Stimulated activated CD4-positive, alpha-beta T cell treated with anti-CD3 and anti-CD28 coated beads, Interleukin-2, amount 100 ng/mL, for 24 hours (primary cell): ENCODE measurements at regions not wholly inside any gene's neighbourhood (a gene's known extent, or its start where the extent isn't known, plus 50 kb on each side); places are given as distances from the start of the nearest gene placed in this dataset.
"Not testable (repeated sequence)": the region's sequence is repeated elsewhere in the genome, so short reads cannot be mapped to it uniquely, and the experiment has no call there.

Experiments used
- DNase-seq, 2 donors: peaks; one replicate each; pipeline ENCODE4 v3.0.0-alpha.2; 2020

- no peak for DNase-seq
These were observed 174.8 kb upstream of the ANK3 start for GRCh38 chr10:60564475-60564874.

- no peak for DNase-seq
These were observed 170.8 kb upstream of the ANK3 start for GRCh38 chr10:60560451-60560850.

GRCh38 chr10:60555700-60556099 is 166.0 kb upstream of the ANK3 start:
- no peak for DNase-seq

GRCh38 chr10:60549686-60550085 is 160.0 kb upstream of the ANK3 start:
- DNase-seq = no peak

GRCh38 chr10:60542657-60543056 is 153.0 kb upstream of the ANK3 start:
- no peak for DNase-seq

- DNase-seq = no peak
These were observed 151.8 kb upstream of the ANK3 start for GRCh38 chr10:60541451-60541850.

GRCh38 chr10:60537697-60538096 is 148.0 kb upstream of the ANK3 start:
- DNase-seq = no peak

- DNase-seq = peak in 1 of 2 donors; percentile 23
These were observed 146.9 kb upstream of the ANK3 start for GRCh38 chr10:60536529-60537114.

- no peak for DNase-seq
These were observed 145.8 kb upstream of the ANK3 start for GRCh38 chr10:60535427-60535826.

GRCh38 chr10:60534761-60535389 is 145.2 kb upstream of the ANK3 start:
- DNase-seq = no peak

- DNase-seq = no peak
These were observed 143.2 kb upstream of the ANK3 start for GRCh38 chr10:60532696-60533468.

- no peak for DNase-seq
These were observed 141.3 kb upstream of the ANK3 start for GRCh38 chr10:60531006-60531405.

- DNase-seq = no peak
These were observed 138.0 kb upstream of the ANK3 start for GRCh38 chr10:60527676-60528075.

GRCh38 chr10:60525716-60526585 is 136.3 kb upstream of the ANK3 start:
- no peak for DNase-seq

- DNase-seq = peak in 1 of 2 donors; percentile 31
These were observed 134.9 kb upstream of the ANK3 start for GRCh38 chr10:60524541-60524940.

- not testable (repeated sequence) for DNase-seq
These were observed 133.7 kb upstream of the ANK3 start for GRCh38 chr10:60523371-60523770.

- DNase-seq = no peak
These were observed 132.9 kb upstream of the ANK3 start for GRCh38 chr10:60522617-60523016.

- peak in 1 of 2 donors; percentile 14 for DNase-seq
These were observed 132.3 kb upstream of the ANK3 start for GRCh38 chr10:60521974-60522405.

GRCh38 chr10:60518745-60519144 is 129.1 kb upstream of the ANK3 start:
- DNase-seq = no peak

GRCh38 chr10:60517805-60518204 is 128.1 kb upstream of the ANK3 start:
- no peak for DNase-seq

- DNase-seq = no peak
These were observed 123.6 kb upstream of the ANK3 start for GRCh38 chr10:60513281-60513680.

GRCh38 chr10:60511477-60512229 is 122.0 kb upstream of the ANK3 start:
- DNase-seq = no peak
